AG10803 (cell line): ENCODE measurements at regions not wholly inside any gene's neighbourhood (a gene's known extent, or its start where the extent isn't known, plus 50 kb on each side); places are given as distances from the start of the nearest gene placed in this dataset.

ENCODE experiments used
- DNase-seq: peaks from one replicate; pipeline ENCODE4 v3.0.0; 2010; ENCODE audit warnings: low read depth
- H3K4me3 ChIP-seq: 2 replicates; pipeline ENCODE4 v1.5.1; 2011; ENCODE audit warnings: mild to moderate bottlenecking, low read length, control low read depth
- CTCF ChIP-seq: conservative IDR thresholded peaks from 2 replicates; pipeline ENCODE4 v1.5.1; 2011; ENCODE audit warnings: mild to moderate bottlenecking, low read length, control low read depth, inconsistent platforms

- no peak overlapping the region for H3K4me3 ChIP-seq
- no peak for DNase-seq
- no peak for TF ChIP-seq CTCF
Measured at GRCh38 chr12:92597118-92597517, 105.7 kb upstream of the PLEKHG7 start.

- H3K4me3 ChIP-seq = no peak overlapping the region
- no peak for DNase-seq
- no peak for TF ChIP-seq CTCF
Measured at GRCh38 chr12:92596383-92596782, 106.4 kb upstream of the PLEKHG7 start.

- no peak for TF ChIP-seq CTCF
- no peak overlapping the region for H3K4me3 ChIP-seq
- no peak for DNase-seq
Measured at GRCh38 chr12:92595663-92596062, 107.1 kb upstream of the PLEKHG7 start.

- no peak for TF ChIP-seq CTCF
- DNase-seq = peak; percentile 92
- no peak overlapping the region for H3K4me3 ChIP-seq
Measured at GRCh38 chr12:92593734-92594402, 108.9 kb upstream of the PLEKHG7 start.

- TF ChIP-seq CTCF = no peak
- no peak for DNase-seq
- no peak overlapping the region for H3K4me3 ChIP-seq
Measured at GRCh38 chr12:92585115-92585727, 117.6 kb upstream of the PLEKHG7 start.

GRCh38 chr12:92583910-92584309 lies 118.9 kb upstream of the PLEKHG7 start:
- H3K4me3 ChIP-seq = no peak overlapping the region
- no peak for TF ChIP-seq CTCF
- no peak for DNase-seq

GRCh38 chr12:92582893-92583292 lies 119.9 kb upstream of the PLEKHG7 start:
- no peak for TF ChIP-seq CTCF
- H3K4me3 ChIP-seq = no peak overlapping the region
- no peak for DNase-seq
